Mesendoderm (in vitro differentiated cells): ENCODE measurements at regions not wholly inside any gene's neighbourhood (a gene's known extent, or its start where the extent isn't known, plus 50 kb on each side); places are given as distances from the start of the nearest gene placed in this dataset.
"Not testable (repeated sequence)": the region's sequence is repeated elsewhere in the genome, so short reads cannot be mapped to it uniquely, and the experiment has no call there.

Source experiments
- DNase-seq: peaks from one replicate; pipeline ENCODE4 v3.0.0; 2013
- H2AK5ac ChIP-seq: 2 replicates; pipeline ENCODE4 v1.6.1; 2013; ENCODE audit warnings: low read length, inconsistent platforms
- H2BK120ac ChIP-seq: 2 replicates; pipeline ENCODE4 v1.6.1; 2013; ENCODE audit warnings: low read depth, mild to moderate bottlenecking, low read length, moderate library complexity, mixed read lengths
- H2BK15ac ChIP-seq: replicated peaks from 2 replicates; pipeline ENCODE4 v1.6.1; 2013; ENCODE audit warnings: low read depth, mild to moderate bottlenecking, moderate library complexity
- H2BK5ac ChIP-seq: 2 replicates; pipeline ENCODE4 v1.6.1; 2013; ENCODE audit warnings: low read length, inconsistent platforms
- H3K18ac ChIP-seq: 2 replicates; pipeline ENCODE4 v1.6.1; 2013; ENCODE audit warnings: mild to moderate bottlenecking, low read length, mixed read lengths
- H3K23ac ChIP-seq: one replicate; pipeline ENCODE4 v1.6.1; 2013; ENCODE audit warnings: low read length
- H3K27ac ChIP-seq: 2 replicates; pipeline ENCODE4 v1.5.1; 2013; ENCODE audit warnings: low read depth, mild to moderate bottlenecking, inconsistent platforms, low read length, moderate library complexity
- H3K27me3 ChIP-seq: 2 replicates; pipeline ENCODE4 v1.6.1; 2013; ENCODE audit warnings: low read length, control low read depth, mild to moderate bottlenecking, inconsistent platforms; ENCODE audit not compliant: insufficient read depth, poor library complexity
- H3K36me3 ChIP-seq: 2 replicates; pipeline ENCODE4 v1.6.1; 2013; ENCODE audit warnings: low read length, inconsistent platforms; ENCODE audit not compliant: control insufficient read depth, insufficient read depth
- H3K4ac ChIP-seq: one replicate; pipeline ENCODE4 v1.6.1; 2013; ENCODE audit warnings: low read depth, mild to moderate bottlenecking, low read length, moderate library complexity
- H3K4me1 ChIP-seq: 2 replicates; pipeline ENCODE4 v1.6.1; 2013; ENCODE audit warnings: low read depth, low read length, inconsistent platforms; ENCODE audit not compliant: control insufficient read depth
- H3K4me2 ChIP-seq: 2 replicates; pipeline ENCODE4 v1.6.1; 2013; ENCODE audit warnings: low read length
- H3K4me3 ChIP-seq: 2 replicates; pipeline ENCODE4 v1.5.1; 2013; ENCODE audit warnings: mild to moderate bottlenecking, low read length
- H3K56ac ChIP-seq: one replicate; pipeline ENCODE4 v1.6.1; 2013; ENCODE audit warnings: low read length
- H3K79me1 ChIP-seq: 2 replicates; pipeline ENCODE4 v1.6.1; 2013; ENCODE audit warnings: low read length, inconsistent platforms
- H3K79me2 ChIP-seq: 2 replicates; pipeline ENCODE4 v1.6.1; 2013; ENCODE audit warnings: mild to moderate bottlenecking, low read length; ENCODE audit not compliant: control insufficient read depth, insufficient read depth
- H3K9ac ChIP-seq: 2 replicates; pipeline ENCODE4 v1.6.1; 2013; ENCODE audit warnings: low read length, inconsistent platforms
- H4K5ac ChIP-seq: one replicate; pipeline ENCODE4 v1.6.1; 2013; ENCODE audit warnings: low read length
- H4K8ac ChIP-seq: one replicate; pipeline ENCODE4 v1.6.1; 2013; ENCODE audit warnings: low read depth, mild to moderate bottlenecking, control low read depth, low read length, moderate library complexity
- WGBS: extraction: QIAGEN DNeasy Blood & Tissue Kit; methylation state at CpG from one replicate; pipeline ENCODE4 v1.1.7; 2013; ENCODE audit warnings: low lambda C conversion rate, missing lambda C conversion rate; ENCODE audit not compliant: insufficient coverage; ENCODE audit errors: extremely low coverage; 5-methylcytosine and 5-hydroxymethylcytosine counted together

DNA sequence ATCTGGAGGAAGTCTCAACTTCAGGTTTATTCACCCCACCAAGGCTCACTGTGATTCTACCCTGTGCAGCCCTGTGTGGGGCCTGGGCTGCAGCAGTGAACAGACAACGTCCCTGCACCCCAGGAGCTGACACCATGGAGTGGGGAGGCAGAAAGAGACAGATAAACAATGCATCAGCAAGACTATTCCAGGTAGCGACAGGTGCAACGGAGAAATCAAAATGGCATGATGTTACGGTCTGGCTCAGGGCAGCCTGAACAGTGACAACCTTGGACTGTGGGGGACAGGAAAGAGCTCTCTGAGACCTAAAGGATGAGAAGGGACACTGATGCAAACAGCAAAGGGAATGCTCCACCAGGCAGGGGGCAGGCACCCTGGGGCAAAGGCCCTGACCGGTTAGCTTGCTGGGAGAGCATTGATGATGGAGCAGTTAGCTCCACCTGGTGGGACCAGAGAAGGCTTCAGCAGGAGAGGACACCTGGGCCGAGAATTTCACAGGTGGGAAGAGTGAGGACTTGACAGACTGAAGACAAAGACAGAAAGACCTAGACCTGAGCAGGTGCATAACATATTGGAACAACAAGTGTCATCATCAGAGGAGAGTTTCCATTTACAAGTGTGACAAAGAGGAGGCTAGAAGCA lies 589.9 kb downstream of the MATN1 start:
- Histone ChIP-seq H3K56ac (no peak overlapping the region), H2BK5ac (no peak overlapping the region), H3K9ac (no peak overlapping the region), H3K36me3 (no peaks in the 10 kb centered on the region), H4K5ac (no peak overlapping the region), H3K4me1 (peaks cover 2% of the 10 kb centered on the region), H3K27me3 (no peaks in the 10 kb centered on the region), H3K79me1 (no peaks in the 10 kb centered on the region), H4K8ac (no peak overlapping the region), H3K18ac (no peak overlapping the region), H2BK15ac (no peak overlapping the region), H3K23ac (no peak overlapping the region), H3K4ac (no peak overlapping the region), H2BK120ac (no peak overlapping the region), H3K79me2 (no peaks in the 10 kb centered on the region), H3K27ac (no peak overlapping the region), H2AK5ac (no peak overlapping the region), H3K4me2 (no peak overlapping the region), H3K4me3 (no peak overlapping the region)
- DNase-seq: no peak
- no CpG with 5 or more reads among the region's 6 CpGs for WGBS

DNA sequence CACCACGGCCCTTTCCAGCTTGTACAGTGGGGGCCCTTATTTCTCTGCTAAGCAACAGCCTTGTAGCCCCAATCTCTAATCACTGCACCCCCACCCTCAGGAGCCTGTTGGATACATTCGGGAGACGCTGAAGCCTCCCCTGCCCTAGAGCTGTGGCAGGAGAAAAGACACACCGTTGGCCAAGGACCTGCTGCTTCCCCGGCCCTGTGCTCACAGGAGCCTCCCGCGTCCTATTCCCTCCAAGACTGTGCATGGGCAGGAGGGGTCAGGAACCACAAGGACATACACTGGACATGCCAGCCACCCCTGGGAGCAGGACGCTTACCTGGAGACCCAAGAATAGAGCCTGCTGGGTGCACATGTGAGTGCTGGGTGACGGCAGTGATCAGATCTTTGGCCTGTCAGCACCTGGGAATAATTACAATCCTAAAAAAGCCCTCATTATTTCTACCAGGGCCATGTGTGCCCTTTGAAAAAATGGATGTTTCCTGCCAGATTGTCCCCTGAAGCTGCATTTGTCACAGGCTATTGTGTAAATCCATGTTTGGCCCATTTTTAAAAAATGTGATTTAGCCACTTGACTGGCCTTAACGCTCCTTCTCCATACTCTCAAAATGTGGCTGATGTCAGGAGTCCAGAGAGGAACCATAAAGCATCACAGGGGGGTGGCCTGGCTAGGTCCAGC lies 590.6 kb downstream of the MATN1 start:
- Histone ChIP-seq H2BK120ac (no peak overlapping the region), H3K56ac (no peak overlapping the region), H3K27me3 (no peaks in the 10 kb centered on the region), H3K4me1 (peaks cover 3% of the 10 kb centered on the region), H3K9ac (no peak overlapping the region), H3K27ac (no peak overlapping the region), H2BK15ac (no peak overlapping the region), H3K23ac (no peak overlapping the region), H3K36me3 (no peaks in the 10 kb centered on the region), H4K5ac (no peak overlapping the region), H2AK5ac (no peak overlapping the region), H3K4me3 (no peak overlapping the region), H3K4ac (no peak overlapping the region), H3K18ac (no peak overlapping the region), H4K8ac (no peak overlapping the region), H3K79me1 (no peaks in the 10 kb centered on the region), H3K79me2 (no peaks in the 10 kb centered on the region), H3K4me2 (no peak overlapping the region), H2BK5ac (no peak overlapping the region)
- DNase-seq: no peak
- no CpG with 5 or more reads among the region's 10 CpGs for WGBS

GRCh38 chr1:30130566-30130965 lies 592.8 kb downstream of the MATN1 start:
- not testable (repeated sequence) for H3K4me3 ChIP-seq, H3K79me1 ChIP-seq, H2BK15ac ChIP-seq, H3K4me2 ChIP-seq, H3K27me3 ChIP-seq, H4K8ac ChIP-seq, H2BK5ac ChIP-seq, H3K9ac ChIP-seq, H3K56ac ChIP-seq, H3K23ac ChIP-seq, H4K5ac ChIP-seq, H3K36me3 ChIP-seq, H3K18ac ChIP-seq, H3K4ac ChIP-seq, H2AK5ac ChIP-seq, H3K79me2 ChIP-seq, H3K27ac ChIP-seq, H3K4me1 ChIP-seq, H2BK120ac ChIP-seq, DNase-seq
- WGBS: no CpG with 5 or more reads among the region's 2 CpGs

DNA sequence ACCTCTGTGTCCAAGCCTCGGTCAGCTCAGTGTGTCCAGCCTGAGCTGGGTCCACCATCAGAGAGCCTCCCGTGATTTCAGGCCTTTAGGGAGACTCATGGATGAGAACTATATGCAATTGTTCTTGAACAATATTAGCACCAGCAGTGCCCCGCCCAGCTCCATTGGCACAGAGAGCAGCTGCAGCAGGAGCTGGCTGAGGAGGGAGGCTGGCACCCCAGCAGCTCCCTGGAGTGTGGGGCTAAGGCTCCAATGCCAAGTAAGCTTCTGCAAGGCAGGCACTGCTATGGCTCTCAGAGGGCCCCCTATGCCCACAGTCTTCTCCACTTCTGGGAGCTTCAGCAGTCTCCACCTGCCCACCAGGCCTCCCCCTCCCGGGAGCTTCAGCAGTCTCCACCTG lies 593.3 kb downstream of the MATN1 start:
- no peak overlapping the region for H3K4me3 ChIP-seq
- no peak overlapping the region for H3K23ac ChIP-seq
- no peaks in the 10 kb centered on the region for H3K79me1 ChIP-seq
- H2BK120ac ChIP-seq: no peak overlapping the region
- no peak overlapping the region for H3K56ac ChIP-seq
- H3K9ac ChIP-seq: no peak overlapping the region
- no peak overlapping the region for H2BK15ac ChIP-seq
- H2AK5ac ChIP-seq: no peak overlapping the region
- H3K36me3 ChIP-seq: no peaks in the 10 kb centered on the region
- H2BK5ac ChIP-seq: no peak overlapping the region
- no peak overlapping the region for H3K27ac ChIP-seq
- no peak overlapping the region for H4K5ac ChIP-seq
- DNase-seq: no peak
- H3K4me2 ChIP-seq: no peak overlapping the region
- H3K4me1 ChIP-seq: peaks cover 3% of the 10 kb centered on the region
- no CpG with 5 or more reads among the region's 4 CpGs for WGBS
- H4K8ac ChIP-seq: no peak overlapping the region
- H3K79me2 ChIP-seq: no peaks in the 10 kb centered on the region
- no peaks in the 10 kb centered on the region for H3K27me3 ChIP-seq
- H3K4ac ChIP-seq: no peak overlapping the region
- no peak overlapping the region for H3K18ac ChIP-seq

DNA sequence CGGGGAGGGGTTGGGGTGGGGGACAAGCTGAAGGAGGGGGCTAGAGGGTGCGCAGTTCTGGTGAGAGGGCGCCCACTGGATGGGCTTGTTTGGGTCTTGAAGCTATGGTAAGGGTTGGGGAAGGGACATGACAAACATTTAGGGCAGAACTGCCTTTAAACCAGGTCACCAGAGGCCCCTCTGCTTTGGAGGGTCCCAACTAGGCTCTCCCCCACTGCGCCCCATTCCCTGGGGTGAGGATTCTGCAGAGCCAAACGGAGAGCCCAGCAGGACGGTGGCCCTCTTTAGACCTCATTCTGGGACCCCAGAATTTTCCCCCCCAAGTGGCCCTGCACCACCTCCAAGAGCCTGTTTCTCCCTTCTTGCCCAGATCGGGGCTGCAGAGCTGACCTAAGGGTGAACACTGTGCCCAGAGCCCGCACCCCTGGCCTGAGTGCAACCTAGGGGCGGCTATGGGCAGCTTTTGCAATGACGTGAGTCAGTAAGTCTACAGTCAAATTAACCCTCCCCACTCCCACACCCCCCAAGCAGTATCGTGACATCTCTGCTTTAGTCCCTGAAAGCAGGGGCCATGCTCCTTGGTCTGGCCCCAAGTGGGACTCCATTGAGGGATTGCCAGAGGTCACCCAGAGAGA lies 593.8 kb downstream of the MATN1 start:
- H4K5ac ChIP-seq: no peak overlapping the region
- H3K4me2 ChIP-seq: no peak overlapping the region
- no peaks in the 10 kb centered on the region for H3K79me1 ChIP-seq
- no CpG with 5 or more reads among the region's 11 CpGs for WGBS
- H3K18ac ChIP-seq: no peak overlapping the region
- no peaks in the 10 kb centered on the region for H3K79me2 ChIP-seq
- no peak overlapping the region for H2BK120ac ChIP-seq
- H3K4ac ChIP-seq: no peak overlapping the region
- peak overlapping the region; percentile 36 for H3K56ac ChIP-seq
- no peak overlapping the region for H3K9ac ChIP-seq
- peaks cover 3% of the 10 kb centered on the region for H3K4me1 ChIP-seq
- no peaks in the 10 kb centered on the region for H3K27me3 ChIP-seq
- no peak for DNase-seq
- no peak overlapping the region for H2AK5ac ChIP-seq
- H3K23ac ChIP-seq: no peak overlapping the region
- no peaks in the 10 kb centered on the region for H3K36me3 ChIP-seq
- H3K4me3 ChIP-seq: no peak overlapping the region
- H2BK5ac ChIP-seq: no peak overlapping the region
- H4K8ac ChIP-seq: no peak overlapping the region
- H2BK15ac ChIP-seq: no peak overlapping the region
- no peak overlapping the region for H3K27ac ChIP-seq
